ENCODE measurements at regions not wholly inside any gene's neighbourhood (a gene's known extent, or its start where the extent isn't known, plus 50 kb on each side); places are given as distances from the start of the nearest gene placed in this dataset.

DNA sequence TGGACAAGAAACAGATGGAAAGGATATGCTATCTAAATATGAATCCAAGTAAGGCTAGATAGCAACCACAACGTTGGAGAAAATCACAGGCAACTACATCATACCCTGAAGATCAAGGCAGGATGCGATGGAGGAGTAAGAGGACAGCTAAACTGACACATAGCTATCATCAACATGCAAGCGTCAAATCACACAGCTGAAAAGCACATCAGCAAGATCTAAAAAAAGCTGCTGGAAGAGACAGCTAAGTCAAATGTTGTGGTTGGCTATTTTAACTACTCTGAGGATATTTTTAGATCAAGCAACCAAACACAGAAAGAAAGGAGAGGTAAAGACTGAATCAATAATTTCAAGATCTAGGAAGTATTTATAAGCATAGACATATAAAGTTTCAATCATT lies 466.9 kb downstream of the BRD1 start:
- intact Hi-C loops (cut with micrococcal nuclease; ENCODE audit: unreplicated experiment) = no loop called here
- no peaks in the 10 kb centered on the region for H3K36me3 ChIP-seq (replicated peaks in 1 of 2; ENCODE audit: control insufficient read depth in 1 of 2, insufficient read depth in 2 of 2, low read length in 2 of 2)
- H3K4me3 ChIP-seq (replicated peaks in 1 of 3; ENCODE audit: insufficient read depth in 1 of 3, low read depth in 2 of 3, low read length in 3 of 3) = no peak overlapping the region
- peaks cover 8% of the 10 kb centered on the region for H3K9me3 ChIP-seq (ENCODE audit: low read length)
- ATAC-seq (no peak), FAIRE-seq (no peak), DNase-seq (ENCODE audit: low spot score) (no peak)
- ChIA-PET POLR2A (no interaction called here), CTCF (ENCODE audit: low intra/inter-chr PET ratio, low total read pairs) (no interaction called here)
- WGBS (ENCODE audit: low lambda C conversion rate) = 6% methylated on average over 3 of the region's 3 CpGs
- H3K79me2 ChIP-seq (ENCODE audit: insufficient read depth, low read length) = no peaks in the 10 kb centered on the region
- H2AFZ ChIP-seq (ENCODE audit: low read length) = no peak overlapping the region
- H3K4me1 ChIP-seq (ENCODE audit: insufficient read depth, low read length) = no peaks in the 10 kb centered on the region
- BruUV-seq (replicated peaks) = no TSS peak
- no peak overlapping the region for H3K27ac ChIP-seq (ENCODE audit: extremely low read length, insufficient read depth, low read length)
- peaks cover 0 to 38% of the 10 kb centered on the region in 2 experiments; a peak in 3 of 5 replicates for H3K27me3 ChIP-seq (ENCODE audit: control insufficient read depth in 1 of 2, insufficient read depth in 2 of 2, low read length in 2 of 2)
- no peak overlapping the region for H3K4me2 ChIP-seq (ENCODE audit: low read depth, low read length)
- in situ Hi-C loops (cut with HindIII; ENCODE audit: extremely low pct_ligation_motif_present, low pct_unique_long_range_greater_than_20kb) = no loop called here
- no peaks in the 10 kb centered on the region for H4K20me1 ChIP-seq (ENCODE audit: insufficient read depth, low read length)
- H3K9ac ChIP-seq (ENCODE audit: insufficient read depth, low read depth, low read length) = no peak overlapping the region
- TF ChIP-seq TCF7L2 (IDR thresholded peaks at IDR 0.05; ENCODE audit: low read depth, low read length) (no peak), ZFP41 (CRISPR knock-in tag; IDR thresholded peaks at IDR 0.05; ENCODE audit: borderline replicate concordance) (no peak), KLF15 (CRISPR knock-in tag; IDR thresholded peaks at IDR 0.05; ENCODE audit: borderline replicate concordance) (no peak), TBX3 (IDR thresholded peaks at IDR 0.05; ENCODE audit: borderline replicate concordance) (no peak), DNMT1 (CRISPR knock-in tag; IDR thresholded peaks at IDR 0.05) (no peak), SP1 (IDR thresholded peaks at IDR 0.05) (no peak), SP1 (CRISPR knock-in tag; IDR thresholded peaks at IDR 0.05) (no peak), ZNF674 (CRISPR knock-in tag; IDR thresholded peaks at IDR 0.05; ENCODE audit: low read depth) (no peak), CAMTA2 (CRISPR knock-in tag; IDR thresholded peaks at IDR 0.05; ENCODE audit: borderline replicate concordance) (no peak), ZIK1 (CRISPR knock-in tag; IDR thresholded peaks at IDR 0.05; ENCODE audit: borderline replicate concordance, low read depth) (no peak), NPAS2 (CRISPR knock-in tag; IDR thresholded peaks at IDR 0.05; ENCODE audit: borderline replicate concordance) (no peak), TAF1 (CRISPR knock-in tag; IDR thresholded peaks at IDR 0.05) (no peak)
- TF ChIP-seq, protein P1, sequence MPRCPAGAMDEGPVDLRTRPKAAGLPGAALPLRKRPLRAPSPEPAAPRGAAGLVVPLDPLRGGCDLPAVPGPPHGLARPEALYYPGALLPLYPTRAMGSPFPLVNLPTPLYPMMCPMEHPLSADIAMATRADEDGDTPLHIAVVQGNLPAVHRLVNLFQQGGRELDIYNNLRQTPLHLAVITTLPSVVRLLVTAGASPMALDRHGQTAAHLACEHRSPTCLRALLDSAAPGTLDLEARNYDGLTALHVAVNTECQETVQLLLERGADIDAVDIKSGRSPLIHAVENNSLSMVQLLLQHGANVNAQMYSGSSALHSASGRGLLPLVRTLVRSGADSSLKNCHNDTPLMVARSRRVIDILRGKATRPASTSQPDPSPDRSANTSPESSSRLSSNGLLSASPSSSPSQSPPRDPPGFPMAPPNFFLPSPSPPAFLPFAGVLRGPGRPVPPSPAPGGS (CRISPR knock-in tag; IDR thresholded peaks at IDR 0.05) = no peak
- TF ChIP-seq, protein P2, sequence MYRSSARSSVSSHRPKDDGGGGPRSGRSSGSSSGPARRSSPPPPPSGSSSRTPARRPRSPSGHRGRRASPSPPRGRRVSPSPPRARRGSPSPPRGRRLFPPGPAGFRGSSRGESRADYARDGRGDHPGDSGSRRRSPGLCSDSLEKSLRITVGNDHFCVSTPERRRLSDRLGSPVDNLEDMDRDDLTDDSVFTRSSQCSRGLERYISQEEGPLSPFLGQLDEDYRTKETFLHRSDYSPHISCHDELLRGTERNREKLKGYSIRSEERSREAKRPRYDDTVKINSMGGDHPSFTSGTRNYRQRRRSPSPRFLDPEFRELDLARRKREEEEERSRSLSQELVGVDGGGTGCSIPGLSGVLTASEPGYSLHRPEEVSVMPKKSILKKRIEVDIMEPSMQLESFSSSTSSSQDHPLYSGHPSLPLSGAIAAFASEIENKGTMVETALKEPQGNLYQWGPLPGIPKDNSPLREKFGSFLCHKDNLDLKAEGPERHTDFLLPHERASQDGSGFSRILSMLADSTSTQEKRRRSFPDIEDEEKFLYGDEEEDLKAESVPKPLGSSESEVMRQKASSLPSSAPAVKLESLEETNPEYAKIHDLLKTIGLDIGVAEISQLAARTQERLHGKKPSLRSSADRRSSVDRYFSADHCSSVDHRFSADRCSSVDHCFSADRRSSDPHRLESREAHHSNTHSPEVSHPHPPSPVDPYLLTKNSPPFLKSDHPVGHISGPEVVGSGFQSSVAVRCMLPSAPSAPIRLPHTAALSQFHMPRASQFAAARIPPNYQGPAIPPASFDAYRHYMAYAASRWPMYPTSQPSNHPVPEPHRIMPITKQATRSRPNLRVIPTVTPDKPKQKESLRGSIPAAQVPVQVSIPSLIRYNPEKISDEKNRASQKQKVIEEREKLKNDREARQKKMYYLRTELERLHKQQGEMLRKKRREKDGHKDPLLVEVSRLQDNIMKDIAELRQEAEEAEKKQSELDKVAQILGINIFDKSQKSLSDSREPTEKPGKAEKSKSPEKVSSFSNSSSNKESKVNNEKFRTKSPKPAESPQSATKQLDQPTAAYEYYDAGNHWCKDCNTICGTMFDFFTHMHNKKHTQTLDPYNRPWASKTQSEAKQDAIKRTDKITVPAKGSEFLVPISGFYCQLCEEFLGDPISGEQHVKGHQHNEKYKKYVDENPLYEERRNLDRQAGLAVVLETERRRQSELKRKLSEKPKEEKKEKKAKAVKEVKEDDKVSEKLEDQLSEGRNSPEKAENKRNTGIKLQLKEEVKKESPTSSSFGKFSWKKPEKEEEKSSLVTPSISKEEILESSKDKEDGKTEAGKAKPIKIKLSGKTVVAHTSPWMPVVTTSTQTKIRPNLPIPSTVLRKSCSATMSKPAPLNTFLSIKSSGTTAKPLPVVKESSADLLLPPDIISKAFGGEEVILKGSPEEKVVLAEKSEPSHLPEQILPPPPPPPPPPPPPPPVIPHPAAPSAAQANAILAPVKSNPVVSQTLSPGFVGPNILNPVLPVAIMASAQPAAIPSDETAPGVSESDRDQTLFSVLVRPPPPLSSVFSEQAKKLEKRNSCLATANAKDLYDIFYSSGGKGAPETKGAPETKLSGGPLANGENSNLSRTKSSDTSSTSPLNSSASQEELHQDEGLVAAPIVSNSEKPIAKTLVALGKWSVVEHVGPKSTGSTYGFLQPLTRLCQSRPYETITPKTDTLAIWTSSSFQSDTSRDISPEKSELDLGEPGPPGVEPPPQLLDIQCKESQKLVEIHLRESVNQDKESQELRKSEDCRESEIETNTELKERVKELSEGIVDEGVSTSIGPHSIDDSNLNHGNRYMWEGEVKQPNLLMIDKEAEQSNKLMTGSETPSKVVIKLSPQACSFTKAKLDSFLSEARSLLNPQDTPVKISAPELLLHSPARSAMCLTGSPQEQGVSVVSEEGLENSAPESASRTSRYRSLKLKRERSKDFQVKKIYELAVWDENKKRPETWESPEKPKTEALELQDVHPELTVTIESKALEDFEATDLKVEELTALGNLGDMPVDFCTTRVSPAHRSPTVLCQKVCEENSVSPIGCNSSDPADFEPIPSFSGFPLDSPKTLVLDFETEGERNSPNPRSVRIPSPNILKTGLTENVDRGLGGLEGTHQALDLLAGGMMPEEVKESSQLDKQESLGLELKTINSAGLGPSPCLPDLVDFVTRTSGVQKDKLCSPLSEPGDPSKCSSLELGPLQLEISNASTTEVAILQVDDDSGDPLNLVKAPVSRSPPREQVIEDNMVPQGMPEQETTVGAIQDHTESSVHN (CRISPR knock-in tag; IDR thresholded peaks at IDR 0.05) = no peak
- TF ChIP-seq, protein P3, sequence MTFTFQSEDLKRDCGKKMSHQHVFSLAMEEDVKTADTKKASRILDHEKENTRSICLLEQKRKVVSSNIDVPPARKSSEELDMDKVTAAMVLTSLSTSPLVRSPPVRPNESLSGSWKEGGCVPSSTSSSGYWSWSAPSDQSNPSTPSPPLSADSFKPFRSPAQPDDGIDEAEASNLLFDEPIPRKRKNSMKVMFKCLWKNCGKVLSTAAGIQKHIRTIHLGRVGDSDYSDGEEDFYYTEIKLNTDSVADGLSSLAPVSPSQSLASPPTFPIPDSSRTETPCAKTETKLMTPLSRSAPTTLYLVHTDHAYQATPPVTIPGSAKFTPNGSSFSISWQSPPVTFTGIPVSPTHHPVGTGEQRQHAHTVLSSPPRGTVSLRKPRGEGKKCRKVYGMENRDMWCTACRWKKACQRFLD (CRISPR knock-in tag; IDR thresholded peaks at IDR 0.05; ENCODE audit: borderline replicate concordance) = no peak

Data from HepG2 (cell line).